ENCODE measurements at regions not wholly inside any gene's neighbourhood (a gene's known extent, or its start where the extent isn't known, plus 50 kb on each side); places are given as distances from the start of the nearest gene placed in this dataset.
A peak's percentile ranks its signal among the peaks of the same experiment; 100 is the strongest.

- DNase-seq (ENCODE audit: low read depth), result no peak
Observed at GRCh38 chr17:73694491-73694890, 50.2 kb upstream of the SDK2 start.

GRCh38 chr17:73695035-73695738 lies 50.9 kb upstream of the SDK2 start:
- no peak for DNase-seq (ENCODE audit: low read depth)

GRCh38 chr17:73696251-73696650 lies 52.0 kb upstream of the SDK2 start:
- DNase-seq (ENCODE audit: low read depth), result no peak

GRCh38 chr17:73697872-73698271 lies 53.6 kb upstream of the SDK2 start:
- DNase-seq (ENCODE audit: low read depth), result no peak

- DNase-seq (ENCODE audit: low read depth), result no peak
Observed at GRCh38 chr17:73698966-73699365, 54.7 kb upstream of the SDK2 start.

GRCh38 chr17:73701701-73702100 lies 57.5 kb upstream of the SDK2 start:
- no peak for DNase-seq (ENCODE audit: low read depth)

GRCh38 chr17:73703192-73703591 lies 58.9 kb upstream of the SDK2 start:
- no peak for DNase-seq (ENCODE audit: low read depth)

- DNase-seq (ENCODE audit: low read depth), result no peak
Observed at GRCh38 chr17:73703917-73704316, 59.7 kb upstream of the SDK2 start.

- DNase-seq (ENCODE audit: low read depth), result no peak
Observed at GRCh38 chr17:73705594-73705993, 61.3 kb upstream of the SDK2 start.

- DNase-seq (ENCODE audit: low read depth), result no peak
Observed at GRCh38 chr17:73706428-73706827, 62.2 kb upstream of the SDK2 start.

- DNase-seq (ENCODE audit: low read depth), result no peak
Observed at GRCh38 chr17:73706858-73707257, 62.6 kb upstream of the SDK2 start.

GRCh38 chr17:73707358-73707757 lies 63.1 kb upstream of the SDK2 start:
- DNase-seq (ENCODE audit: low read depth), result no peak

- peak; percentile 47 for DNase-seq (ENCODE audit: low read depth)
Observed at GRCh38 chr17:73710095-73710592, 65.9 kb upstream of the SDK2 start.

- no peak for DNase-seq (ENCODE audit: low read depth)
Observed at GRCh38 chr17:73711184-73711583, 66.9 kb upstream of the SDK2 start.

GRCh38 chr17:73711916-73712315 lies 67.7 kb upstream of the SDK2 start:
- DNase-seq (ENCODE audit: low read depth), result no peak

GRCh38 chr17:73713136-73713535 lies 68.9 kb upstream of the SDK2 start:
- DNase-seq (ENCODE audit: low read depth), result no peak

- DNase-seq (ENCODE audit: low read depth), result no peak
Observed at GRCh38 chr17:73715769-73716168, 71.5 kb upstream of the SDK2 start.

GRCh38 chr17:73717690-73718089 lies 73.4 kb upstream of the SDK2 start:
- DNase-seq (ENCODE audit: low read depth), result no peak

GRCh38 chr17:73718362-73718761 lies 74.1 kb upstream of the SDK2 start:
- DNase-seq (ENCODE audit: low read depth), result no peak

- DNase-seq (ENCODE audit: low read depth), result no peak
Observed at GRCh38 chr17:73718912-73719311, 74.7 kb upstream of the SDK2 start.

- no peak for DNase-seq (ENCODE audit: low read depth)
Observed at GRCh38 chr17:73719588-73720071, 75.4 kb upstream of the SDK2 start.

- DNase-seq (ENCODE audit: low read depth), result no peak
Observed at GRCh38 chr17:73720187-73720834, 76.1 kb upstream of the SDK2 start.

GRCh38 chr17:73722165-73722564 lies 77.9 kb upstream of the SDK2 start:
- DNase-seq (ENCODE audit: low read depth), result peak; percentile 15

GRCh38 chr17:73723317-73723716 lies 79.1 kb upstream of the SDK2 start:
- DNase-seq (ENCODE audit: low read depth), result no peak

All from stimulated activated CD8-positive, alpha-beta memory T cell treated with anti-CD3 and anti-CD28 coated beads, Interleukin-12 subunit alpha, Interleukin-12 subunit beta, amount 100 ng/mL, for 1 hour (primary cell).